ENCODE measurements at regions not wholly inside any gene's neighbourhood (a gene's known extent, or its start where the extent isn't known, plus 50 kb on each side); places are given as distances from the start of the nearest gene placed in this dataset.

GRCh38 chr4:18081708-18082107 lies 60.2 kb upstream of the LCORL start:
- TF ChIP-seq EZH2 (IDR thresholded peaks at IDR 0.05; ENCODE audit: borderline replicate concordance, low read depth, low read length, poor library complexity, severe bottlenecking) (no peak), CTCF (conservative IDR thresholded peaks at IDR 0.05; ENCODE audit: low read depth, low read length) (no peak)
